ENCODE measurements at regions not wholly inside any gene's neighbourhood (a gene's known extent, or its start where the extent isn't known, plus 50 kb on each side); places are given as distances from the start of the nearest gene placed in this dataset.

- TF ChIP-seq POLR2A (IDR thresholded peaks at IDR 0.05): no peak
- TF ChIP-seq CTCF (IDR thresholded peaks at IDR 0.05): no peak
These were observed 68.9 kb downstream of the C5orf15 start for GRCh38 chr5:133899506-133899905.

All from prostate gland (tissue), 2 donors.